ENCODE measurements at regions not wholly inside any gene's neighbourhood (a gene's known extent, or its start where the extent isn't known, plus 50 kb on each side); places are given as distances from the start of the nearest gene placed in this dataset.

DNA sequence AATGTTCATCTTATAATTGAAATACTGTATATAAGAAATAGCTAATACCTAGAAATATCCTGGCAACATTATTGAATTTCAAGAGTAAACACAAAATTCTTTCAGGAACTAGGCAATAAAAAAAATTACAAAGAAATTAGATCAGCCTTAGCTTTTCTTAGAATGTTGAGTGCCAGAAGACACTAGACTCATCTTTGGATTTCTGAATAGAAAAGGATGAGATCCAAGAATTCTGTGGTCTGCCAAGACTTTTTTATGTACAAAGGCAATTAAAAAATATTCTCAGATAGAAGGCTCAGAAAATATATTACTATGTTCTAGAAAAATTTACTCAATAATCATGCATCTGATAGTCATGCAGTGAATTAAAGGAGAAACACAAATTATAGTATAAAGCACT is 294.5 kb upstream of the CDIN1 start:
- Histone ChIP-seq H3K36me3 (ENCODE audit: control insufficient read depth in 1 of 2, insufficient read depth in 2 of 2, low read length in 2 of 2) (no peaks in the 10 kb centered on the region), H3K9me2 (ENCODE audit: insufficient read depth) (no peaks in the 10 kb centered on the region), H3K4me3 (replicated peaks in 1 of 2; ENCODE audit: low read depth in 1 of 2, low read length in 2 of 2) (no peak overlapping the region), H2AFZ (ENCODE audit: low read depth, low read length, poor library complexity, severe bottlenecking) (no peak overlapping the region), H3K4me1 (ENCODE audit: control insufficient read depth in 1 of 2, insufficient read depth in 2 of 2, low read length in 2 of 2) (no peaks in the 10 kb centered on the region), H3K27me3 (ENCODE audit: insufficient read depth, low read length) (no peaks in the 10 kb centered on the region), H3K9ac (ENCODE audit: low read length) (no peak overlapping the region), H3K79me2 (ENCODE audit: insufficient read depth, low read length) (no peaks in the 10 kb centered on the region), H3K4me2 (ENCODE audit: low read length) (no peak overlapping the region), H4K20me1 (ENCODE audit: insufficient read depth) (no peaks in the 10 kb centered on the region), H3K9me3 (ENCODE audit: control insufficient read depth in 1 of 2, insufficient read depth in 1 of 2, low read depth in 1 of 2, low read length in 2 of 2) (peaks cover 0 to 7% of the 10 kb centered on the region in 2 experiments; a peak in 1 of 4 replicates), H3K27ac (ENCODE audit: low read depth, low read length) (no peak overlapping the region)
- ATAC-seq, result no peak
- intact Hi-C loops (cut with micrococcal nuclease), result no loop called here
- no peak for TF ChIP-seq JUND (IDR thresholded peaks at IDR 0.05)
- TF ChIP-seq, protein P1, sequence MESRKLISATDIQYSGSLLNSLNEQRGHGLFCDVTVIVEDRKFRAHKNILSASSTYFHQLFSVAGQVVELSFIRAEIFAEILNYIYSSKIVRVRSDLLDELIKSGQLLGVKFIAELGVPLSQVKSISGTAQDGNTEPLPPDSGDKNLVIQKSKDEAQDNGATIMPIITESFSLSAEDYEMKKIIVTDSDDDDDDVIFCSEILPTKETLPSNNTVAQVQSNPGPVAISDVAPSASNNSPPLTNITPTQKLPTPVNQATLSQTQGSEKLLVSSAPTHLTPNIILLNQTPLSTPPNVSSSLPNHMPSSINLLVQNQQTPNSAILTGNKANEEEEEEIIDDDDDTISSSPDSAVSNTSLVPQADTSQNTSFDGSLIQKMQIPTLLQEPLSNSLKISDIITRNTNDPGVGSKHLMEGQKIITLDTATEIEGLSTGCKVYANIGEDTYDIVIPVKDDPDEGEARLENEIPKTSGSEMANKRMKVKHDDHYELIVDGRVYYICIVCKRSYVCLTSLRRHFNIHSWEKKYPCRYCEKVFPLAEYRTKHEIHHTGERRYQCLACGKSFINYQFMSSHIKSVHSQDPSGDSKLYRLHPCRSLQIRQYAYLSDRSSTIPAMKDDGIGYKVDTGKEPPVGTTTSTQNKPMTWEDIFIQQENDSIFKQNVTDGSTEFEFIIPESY (IDR thresholded peaks at IDR 0.05; ENCODE audit: extremely low read depth, insufficient replicate concordance, low read length), result no peak
- BruUV-seq (replicated peaks), result no TSS peak
- POLR2A ChIA-PET, result no interaction called here
- CTCF ChIA-PET, result no interaction called here
- no peak for DNase-seq (ENCODE audit: low read depth, low spot score)
- RAD21 ChIA-PET (ENCODE audit: low non-redundant PET in 1 of 2, low total read pairs in 2 of 2, uncharacterized antibody in 2 of 2, unreplicated experiment in 2 of 2), result no interaction called here

DNA sequence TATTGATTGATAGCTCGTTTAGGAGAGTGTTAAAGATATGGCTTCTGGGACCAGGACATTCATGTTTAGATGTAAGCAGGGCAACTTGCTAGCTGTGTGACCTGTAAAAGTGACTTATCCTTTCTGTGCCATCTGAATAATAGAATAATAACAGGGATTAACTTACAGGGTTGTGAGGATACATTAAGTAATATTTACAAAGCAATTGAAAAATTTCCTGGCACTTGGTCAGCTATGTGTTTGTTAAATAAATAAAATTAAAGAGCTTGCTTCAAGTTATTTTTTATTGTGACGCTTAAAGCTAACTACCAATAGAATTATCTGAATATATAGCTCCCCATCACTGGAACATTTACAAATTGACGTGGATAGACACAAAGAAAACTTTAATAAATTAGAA is 287.9 kb upstream of the CDIN1 start:
- no peak overlapping the region for H3K9ac ChIP-seq (ENCODE audit: low read length)
- no peaks in the 10 kb centered on the region for H3K27me3 ChIP-seq (ENCODE audit: insufficient read depth, low read length)
- no peaks in the 10 kb centered on the region for H3K4me1 ChIP-seq (ENCODE audit: control insufficient read depth in 1 of 2, insufficient read depth in 2 of 2, low read length in 2 of 2)
- CTCF ChIA-PET, result no interaction called here
- RAD21 ChIA-PET (ENCODE audit: low non-redundant PET in 1 of 2, low total read pairs in 2 of 2, uncharacterized antibody in 2 of 2, unreplicated experiment in 2 of 2), result no interaction called here
- intact Hi-C loops (cut with micrococcal nuclease), result no loop called here
- no peak overlapping the region for H3K27ac ChIP-seq (ENCODE audit: low read depth, low read length)
- H3K9me3 ChIP-seq (ENCODE audit: control insufficient read depth in 1 of 2, insufficient read depth in 1 of 2, low read depth in 1 of 2, low read length in 2 of 2), result no peaks in the 10 kb centered on the region
- H3K9me2 ChIP-seq (ENCODE audit: insufficient read depth), result no peaks in the 10 kb centered on the region
- ATAC-seq (no peak), DNase-seq (ENCODE audit: low read depth, low spot score) (no peak)
- H3K79me2 ChIP-seq (ENCODE audit: insufficient read depth, low read length), result no peaks in the 10 kb centered on the region
- BruUV-seq (replicated peaks), result no TSS peak
- TF ChIP-seq, protein P2, sequence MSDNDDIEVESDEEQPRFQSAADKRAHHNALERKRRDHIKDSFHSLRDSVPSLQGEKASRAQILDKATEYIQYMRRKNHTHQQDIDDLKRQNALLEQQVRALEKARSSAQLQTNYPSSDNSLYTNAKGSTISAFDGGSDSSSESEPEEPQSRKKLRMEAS (IDR thresholded peaks at IDR 0.05), result no peak
- TF ChIP-seq POLR2A (IDR thresholded peaks at IDR 0.05; ENCODE audit: borderline replicate concordance, extremely low read depth, insufficient read depth, insufficient read length) (no peak), JUND (IDR thresholded peaks at IDR 0.05) (no peak), SRF (IDR thresholded peaks at IDR 0.05; ENCODE audit: low read depth) (no peak), TCF7L2 (IDR thresholded peaks at IDR 0.05; ENCODE audit: borderline replicate concordance, extremely low read depth, insufficient read depth, insufficient read length) (no peak), FOSL1 (IDR thresholded peaks at IDR 0.05; ENCODE audit: low read depth) (no peak), ZNF274 (IDR thresholded peaks at IDR 0.05; ENCODE audit: low read depth, low read length) (no peak), YY1 (IDR thresholded peaks at IDR 0.05; ENCODE audit: extremely low read depth, insufficient replicate concordance, low read depth, low read length) (no peak)
- TF ChIP-seq, protein P3, sequence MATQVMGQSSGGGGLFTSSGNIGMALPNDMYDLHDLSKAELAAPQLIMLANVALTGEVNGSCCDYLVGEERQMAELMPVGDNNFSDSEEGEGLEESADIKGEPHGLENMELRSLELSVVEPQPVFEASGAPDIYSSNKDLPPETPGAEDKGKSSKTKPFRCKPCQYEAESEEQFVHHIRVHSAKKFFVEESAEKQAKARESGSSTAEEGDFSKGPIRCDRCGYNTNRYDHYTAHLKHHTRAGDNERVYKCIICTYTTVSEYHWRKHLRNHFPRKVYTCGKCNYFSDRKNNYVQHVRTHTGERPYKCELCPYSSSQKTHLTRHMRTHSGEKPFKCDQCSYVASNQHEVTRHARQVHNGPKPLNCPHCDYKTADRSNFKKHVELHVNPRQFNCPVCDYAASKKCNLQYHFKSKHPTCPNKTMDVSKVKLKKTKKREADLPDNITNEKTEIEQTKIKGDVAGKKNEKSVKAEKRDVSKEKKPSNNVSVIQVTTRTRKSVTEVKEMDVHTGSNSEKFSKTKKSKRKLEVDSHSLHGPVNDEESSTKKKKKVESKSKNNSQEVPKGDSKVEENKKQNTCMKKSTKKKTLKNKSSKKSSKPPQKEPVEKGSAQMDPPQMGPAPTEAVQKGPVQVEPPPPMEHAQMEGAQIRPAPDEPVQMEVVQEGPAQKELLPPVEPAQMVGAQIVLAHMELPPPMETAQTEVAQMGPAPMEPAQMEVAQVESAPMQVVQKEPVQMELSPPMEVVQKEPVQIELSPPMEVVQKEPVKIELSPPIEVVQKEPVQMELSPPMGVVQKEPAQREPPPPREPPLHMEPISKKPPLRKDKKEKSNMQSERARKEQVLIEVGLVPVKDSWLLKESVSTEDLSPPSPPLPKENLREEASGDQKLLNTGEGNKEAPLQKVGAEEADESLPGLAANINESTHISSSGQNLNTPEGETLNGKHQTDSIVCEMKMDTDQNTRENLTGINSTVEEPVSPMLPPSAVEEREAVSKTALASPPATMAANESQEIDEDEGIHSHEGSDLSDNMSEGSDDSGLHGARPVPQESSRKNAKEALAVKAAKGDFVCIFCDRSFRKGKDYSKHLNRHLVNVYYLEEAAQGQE (IDR thresholded peaks at IDR 0.05; ENCODE audit: low read depth), result no peak
- TF ChIP-seq, protein P4, sequence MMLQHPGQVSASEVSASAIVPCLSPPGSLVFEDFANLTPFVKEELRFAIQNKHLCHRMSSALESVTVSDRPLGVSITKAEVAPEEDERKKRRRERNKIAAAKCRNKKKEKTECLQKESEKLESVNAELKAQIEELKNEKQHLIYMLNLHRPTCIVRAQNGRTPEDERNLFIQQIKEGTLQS (IDR thresholded peaks at IDR 0.05), result no peak
- no peak overlapping the region for H2AFZ ChIP-seq (ENCODE audit: low read depth, low read length, poor library complexity, severe bottlenecking)
- H3K4me2 ChIP-seq (ENCODE audit: low read length), result no peak overlapping the region
- POLR2A ChIA-PET, result no interaction called here
- H3K4me3 ChIP-seq (replicated peaks in 1 of 2; ENCODE audit: low read depth in 1 of 2, low read length in 2 of 2), result no peak overlapping the region
- H4K20me1 ChIP-seq (ENCODE audit: insufficient read depth), result no peaks in the 10 kb centered on the region
- no peaks in the 10 kb centered on the region for H3K36me3 ChIP-seq (ENCODE audit: control insufficient read depth in 1 of 2, insufficient read depth in 2 of 2, low read length in 2 of 2)

Data from HCT116 (cell line).